ENCODE measurements at regions not wholly inside any gene's neighbourhood (a gene's known extent, or its start where the extent isn't known, plus 50 kb on each side); places are given as distances from the start of the nearest gene placed in this dataset.

GRCh38 chr4:148563684-148564083 lies 121.5 kb upstream of the NR3C2 start:
- no peak for TF ChIP-seq CTCF (conservative IDR thresholded peaks at IDR 0.05; ENCODE audit: low read depth, low read length)

GRCh38 chr4:148561467-148561866 lies 119.3 kb upstream of the NR3C2 start:
- H3K4me1 ChIP-seq (ENCODE audit: low read depth, poor library complexity, severe bottlenecking) = no peaks in the 10 kb centered on the region
- H3K36me3 ChIP-seq (ENCODE audit: insufficient read depth) = no peaks in the 10 kb centered on the region
- TF ChIP-seq CTCF (conservative IDR thresholded peaks at IDR 0.05; ENCODE audit: low read depth, low read length) = no peak
- H3K27ac ChIP-seq = no peak overlapping the region
- H3K79me2 ChIP-seq (ENCODE audit: insufficient read depth, low read depth) = no peaks in the 10 kb centered on the region
- no peak overlapping the region for H2AFZ ChIP-seq (ENCODE audit: low read depth)
- no peak overlapping the region for H3K9ac ChIP-seq
- H4K20me1 ChIP-seq (ENCODE audit: insufficient read depth) = no peaks in the 10 kb centered on the region
- H3K27me3 ChIP-seq (ENCODE audit: insufficient read depth, low read depth) = no peaks in the 10 kb centered on the region
- no peak overlapping the region for H3K4me3 ChIP-seq (IDR thresholded peaks at IDR 0.05; ENCODE audit: insufficient read depth, low read depth, low read length)
- no peak overlapping the region for H3K4me2 ChIP-seq

More at GRCh38 chr4:148563684-148564083, 121.5 kb upstream of the NR3C2 start:
- Histone ChIP-seq H3K4me3 (IDR thresholded peaks at IDR 0.05; ENCODE audit: insufficient read depth, low read depth, low read length) (no peak overlapping the region), H2AFZ (ENCODE audit: low read depth) (no peak overlapping the region), H3K27ac (no peak overlapping the region), H3K27me3 (ENCODE audit: insufficient read depth, low read depth) (no peaks in the 10 kb centered on the region), H3K4me2 (no peak overlapping the region), H3K79me2 (ENCODE audit: insufficient read depth, low read depth) (no peaks in the 10 kb centered on the region), H3K36me3 (ENCODE audit: insufficient read depth) (no peaks in the 10 kb centered on the region), H3K4me1 (ENCODE audit: low read depth, poor library complexity, severe bottlenecking) (no peaks in the 10 kb centered on the region), H4K20me1 (ENCODE audit: insufficient read depth) (no peaks in the 10 kb centered on the region), H3K9ac (no peak overlapping the region)

GRCh38 chr4:148557793-148558192 lies 115.6 kb upstream of the NR3C2 start:
- no peak overlapping the region for H3K4me3 ChIP-seq (IDR thresholded peaks at IDR 0.05; ENCODE audit: insufficient read depth, low read depth, low read length)
- H3K4me2 ChIP-seq = no peak overlapping the region
- no peaks in the 10 kb centered on the region for H3K4me1 ChIP-seq (ENCODE audit: low read depth, poor library complexity, severe bottlenecking)
- H3K36me3 ChIP-seq (ENCODE audit: insufficient read depth) = no peaks in the 10 kb centered on the region
- no peaks in the 10 kb centered on the region for H3K27me3 ChIP-seq (ENCODE audit: insufficient read depth, low read depth)
- no peak overlapping the region for H3K9ac ChIP-seq
- H2AFZ ChIP-seq (ENCODE audit: low read depth) = no peak overlapping the region
- no peak for TF ChIP-seq CTCF (conservative IDR thresholded peaks at IDR 0.05; ENCODE audit: low read depth, low read length)
- H3K79me2 ChIP-seq (ENCODE audit: insufficient read depth, low read depth) = no peaks in the 10 kb centered on the region
- no peaks in the 10 kb centered on the region for H4K20me1 ChIP-seq (ENCODE audit: insufficient read depth)
- no peak overlapping the region for H3K27ac ChIP-seq

GRCh38 chr4:148550788-148551187 lies 108.6 kb upstream of the NR3C2 start:
- no peak overlapping the region for H3K9ac ChIP-seq
- no peak overlapping the region for H3K27ac ChIP-seq
- H3K27me3 ChIP-seq (ENCODE audit: insufficient read depth, low read depth) = no peaks in the 10 kb centered on the region
- H3K4me2 ChIP-seq = no peak overlapping the region
- H3K36me3 ChIP-seq (ENCODE audit: insufficient read depth) = no peaks in the 10 kb centered on the region
- no peaks in the 10 kb centered on the region for H4K20me1 ChIP-seq (ENCODE audit: insufficient read depth)
- H3K4me3 ChIP-seq (IDR thresholded peaks at IDR 0.05; ENCODE audit: insufficient read depth, low read depth, low read length) = no peak overlapping the region
- H3K4me1 ChIP-seq (ENCODE audit: low read depth, poor library complexity, severe bottlenecking) = no peaks in the 10 kb centered on the region
- H3K79me2 ChIP-seq (ENCODE audit: insufficient read depth, low read depth) = no peaks in the 10 kb centered on the region
- no peak overlapping the region for H2AFZ ChIP-seq (ENCODE audit: low read depth)
- TF ChIP-seq CTCF (conservative IDR thresholded peaks at IDR 0.05; ENCODE audit: low read depth, low read length) = no peak
